Thyroid gland (tissue), 4 donors: ENCODE measurements at regions not wholly inside any gene's neighbourhood (a gene's known extent, or its start where the extent isn't known, plus 50 kb on each side); places are given as distances from the start of the nearest gene placed in this dataset.

Experiments
- CTCF ChIP-seq, 6 experiments: fragments of 200-600 bp in 3 of 6; fragments of 450-650 bp in 3 of 6; sonication (generic) in 3 of 6; IDR thresholded peaks; one replicate each; pipeline ENCODE4 v1.5.1; 2016 to 2019; ENCODE audit warnings: antibody characterized with exemption in 6 of 6, mild to moderate bottlenecking in 2 of 6, inconsistent platforms in 1 of 6, moderate library complexity in 1 of 6
- POLR2A ChIP-seq, 2 donors: fragments of 450-650 bp; IDR thresholded peaks; one replicate each; pipeline ENCODE4 v1.6.1; 2017; ENCODE audit warnings: antibody characterized with exemption in 2 of 2, mild to moderate bottlenecking in 2 of 2, moderate library complexity in 1 of 2

- no peak for TF ChIP-seq CTCF (IDR thresholded peaks at IDR 0.05)
- TF ChIP-seq POLR2A (IDR thresholded peaks at IDR 0.05), result no peak
Measured at GRCh38 chr4:32199639-32200038, 1479.5 kb downstream of the PCDH7 start.
